Thyroid gland (tissue), 4 donors: ENCODE measurements at regions not wholly inside any gene's neighbourhood (a gene's known extent, or its start where the extent isn't known, plus 50 kb on each side); places are given as distances from the start of the nearest gene placed in this dataset.

Experiments
- POLR2A ChIP-seq, 2 donors: fragments of 450-650 bp; IDR thresholded peaks; one replicate each; pipeline ENCODE4 v1.6.1; 2017; ENCODE audit warnings: antibody characterized with exemption in 2 of 2, mild to moderate bottlenecking in 2 of 2, moderate library complexity in 1 of 2
- TF ChIP-seq, protein P1 (sequence below), 6 experiments: fragments of 200-600 bp in 3 of 6; fragments of 450-650 bp in 3 of 6; sonication (generic) in 3 of 6; IDR thresholded peaks; one replicate each; pipeline ENCODE4 v1.5.1; 2016 to 2019; ENCODE audit warnings: antibody characterized with exemption in 6 of 6, mild to moderate bottlenecking in 2 of 6, inconsistent platforms in 1 of 6, moderate library complexity in 1 of 6

DNA sequence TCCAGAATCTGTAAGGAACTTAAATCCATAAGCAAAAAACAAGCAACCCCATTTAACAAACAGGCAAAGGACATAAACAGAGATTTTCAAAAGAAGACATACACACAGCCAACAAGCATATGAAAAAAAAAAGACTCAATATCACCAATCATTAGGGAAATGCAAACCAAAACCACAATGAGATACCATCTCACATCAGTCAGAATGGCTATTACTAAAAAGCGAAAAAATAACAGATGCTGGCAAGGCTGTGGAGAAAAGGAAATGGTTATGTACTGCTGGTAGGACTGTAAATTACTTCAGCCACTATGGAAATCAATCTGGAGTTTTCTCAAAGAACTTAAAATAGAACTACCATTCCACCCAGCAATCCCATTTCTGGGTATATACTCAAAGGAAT, 156.8 kb upstream of the RADX start:
- TF ChIP-seq, protein P1, sequence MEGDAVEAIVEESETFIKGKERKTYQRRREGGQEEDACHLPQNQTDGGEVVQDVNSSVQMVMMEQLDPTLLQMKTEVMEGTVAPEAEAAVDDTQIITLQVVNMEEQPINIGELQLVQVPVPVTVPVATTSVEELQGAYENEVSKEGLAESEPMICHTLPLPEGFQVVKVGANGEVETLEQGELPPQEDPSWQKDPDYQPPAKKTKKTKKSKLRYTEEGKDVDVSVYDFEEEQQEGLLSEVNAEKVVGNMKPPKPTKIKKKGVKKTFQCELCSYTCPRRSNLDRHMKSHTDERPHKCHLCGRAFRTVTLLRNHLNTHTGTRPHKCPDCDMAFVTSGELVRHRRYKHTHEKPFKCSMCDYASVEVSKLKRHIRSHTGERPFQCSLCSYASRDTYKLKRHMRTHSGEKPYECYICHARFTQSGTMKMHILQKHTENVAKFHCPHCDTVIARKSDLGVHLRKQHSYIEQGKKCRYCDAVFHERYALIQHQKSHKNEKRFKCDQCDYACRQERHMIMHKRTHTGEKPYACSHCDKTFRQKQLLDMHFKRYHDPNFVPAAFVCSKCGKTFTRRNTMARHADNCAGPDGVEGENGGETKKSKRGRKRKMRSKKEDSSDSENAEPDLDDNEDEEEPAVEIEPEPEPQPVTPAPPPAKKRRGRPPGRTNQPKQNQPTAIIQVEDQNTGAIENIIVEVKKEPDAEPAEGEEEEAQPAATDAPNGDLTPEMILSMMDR (IDR thresholded peaks at IDR 0.05) = no peak
- no peak for TF ChIP-seq POLR2A (IDR thresholded peaks at IDR 0.05)
